PFSK-1 (cell line): ENCODE measurements at regions not wholly inside any gene's neighbourhood (a gene's known extent, or its start where the extent isn't known, plus 50 kb on each side); places are given as distances from the start of the nearest gene placed in this dataset.

Source experiments
- FOXP2 ChIP-seq: optimal IDR thresholded peaks from 2 replicates; pipeline ENCODE3; 2011; ENCODE audit warnings: borderline replicate concordance, control low read depth, inconsistent platforms; ENCODE audit not compliant: insufficient read depth; ENCODE audit errors: extremely low read length, extremely low read depth
- POLR2AphosphoS5 ChIP-seq: IDR thresholded peaks from 2 replicates; pipeline ENCODE4 v1.6.1; 2012; ENCODE audit warnings: low read depth, mild to moderate bottlenecking, control low read depth, low read length, moderate library complexity
- SIN3A ChIP-seq: IDR thresholded peaks from 2 replicates; pipeline ENCODE4 v1.6.1; 2012; ENCODE audit warnings: mild to moderate bottlenecking, low read length, moderate library complexity, borderline replicate concordance; ENCODE audit not compliant: insufficient read depth
- TAF1 ChIP-seq: IDR thresholded peaks from 2 replicates; pipeline ENCODE4 v1.6.1; 2012; ENCODE audit warnings: low read length, control low read depth, borderline replicate concordance; ENCODE audit not compliant: insufficient read depth
- TF ChIP-seq, protein P1 (sequence below), 2 experiments: IDR thresholded peaks; 2 replicates each; pipeline versions ENCODE4 v1.6.1 to v1.8.0; 2011 to 2012; ENCODE audit warnings: low read depth in 2 of 2, low read length in 2 of 2, control low read depth in 1 of 2, inconsistent platforms in 1 of 2, mild to moderate bottlenecking in 1 of 2, moderate library complexity in 1 of 2; ENCODE audit not compliant: insufficient read depth in 1 of 2

DNA sequence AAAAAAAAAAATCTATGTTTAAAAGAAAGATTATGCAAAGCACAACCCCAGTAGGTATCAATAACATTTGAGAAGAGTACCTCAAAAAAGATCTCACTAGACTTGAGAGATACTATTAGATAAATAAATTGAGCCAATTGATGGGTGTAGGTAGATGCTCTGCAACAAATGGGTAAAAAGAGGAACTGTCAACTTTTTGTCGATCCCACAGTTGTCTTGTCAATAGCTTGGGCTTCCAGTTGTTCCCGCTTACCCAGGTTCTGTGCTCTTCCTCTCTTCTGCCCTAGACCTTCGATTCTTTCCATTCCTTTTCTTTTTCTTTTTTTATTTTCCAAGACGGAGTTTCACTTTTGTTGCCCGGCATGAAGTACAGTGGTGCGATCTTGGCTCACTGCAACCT, 226.9 kb downstream of the SOX4 start:
- TF ChIP-seq POLR2AphosphoS5 (no peak), SIN3A (no peak), TAF1 (no peak), FOXP2 (no peak)
- TF ChIP-seq, protein P1, sequence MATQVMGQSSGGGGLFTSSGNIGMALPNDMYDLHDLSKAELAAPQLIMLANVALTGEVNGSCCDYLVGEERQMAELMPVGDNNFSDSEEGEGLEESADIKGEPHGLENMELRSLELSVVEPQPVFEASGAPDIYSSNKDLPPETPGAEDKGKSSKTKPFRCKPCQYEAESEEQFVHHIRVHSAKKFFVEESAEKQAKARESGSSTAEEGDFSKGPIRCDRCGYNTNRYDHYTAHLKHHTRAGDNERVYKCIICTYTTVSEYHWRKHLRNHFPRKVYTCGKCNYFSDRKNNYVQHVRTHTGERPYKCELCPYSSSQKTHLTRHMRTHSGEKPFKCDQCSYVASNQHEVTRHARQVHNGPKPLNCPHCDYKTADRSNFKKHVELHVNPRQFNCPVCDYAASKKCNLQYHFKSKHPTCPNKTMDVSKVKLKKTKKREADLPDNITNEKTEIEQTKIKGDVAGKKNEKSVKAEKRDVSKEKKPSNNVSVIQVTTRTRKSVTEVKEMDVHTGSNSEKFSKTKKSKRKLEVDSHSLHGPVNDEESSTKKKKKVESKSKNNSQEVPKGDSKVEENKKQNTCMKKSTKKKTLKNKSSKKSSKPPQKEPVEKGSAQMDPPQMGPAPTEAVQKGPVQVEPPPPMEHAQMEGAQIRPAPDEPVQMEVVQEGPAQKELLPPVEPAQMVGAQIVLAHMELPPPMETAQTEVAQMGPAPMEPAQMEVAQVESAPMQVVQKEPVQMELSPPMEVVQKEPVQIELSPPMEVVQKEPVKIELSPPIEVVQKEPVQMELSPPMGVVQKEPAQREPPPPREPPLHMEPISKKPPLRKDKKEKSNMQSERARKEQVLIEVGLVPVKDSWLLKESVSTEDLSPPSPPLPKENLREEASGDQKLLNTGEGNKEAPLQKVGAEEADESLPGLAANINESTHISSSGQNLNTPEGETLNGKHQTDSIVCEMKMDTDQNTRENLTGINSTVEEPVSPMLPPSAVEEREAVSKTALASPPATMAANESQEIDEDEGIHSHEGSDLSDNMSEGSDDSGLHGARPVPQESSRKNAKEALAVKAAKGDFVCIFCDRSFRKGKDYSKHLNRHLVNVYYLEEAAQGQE (IDR thresholded peaks at IDR 0.05; ENCODE audit: insufficient read depth in 1 of 2, low read depth in 2 of 2, low read length in 2 of 2) = no peak
